A172 (cell line): ENCODE measurements at regions not wholly inside any gene's neighbourhood (a gene's known extent, or its start where the extent isn't known, plus 50 kb on each side); places are given as distances from the start of the nearest gene placed in this dataset.
"Not testable (repeated sequence)": the region's sequence is repeated elsewhere in the genome, so short reads cannot be mapped to it uniquely, and the experiment has no call there.

Experiments used
- DNase-seq: peaks from one replicate; pipeline ENCODE4 v3.0.0-alpha.2; 2015; ENCODE audit warnings: low spot score

GRCh38 chr6:167392631-167393316 is 67.9 kb downstream of the TTLL2 start:
- no peak for DNase-seq

- DNase-seq, result no peak
These were observed 68.8 kb downstream of the TTLL2 start for GRCh38 chr6:167393731-167394130.

DNA sequence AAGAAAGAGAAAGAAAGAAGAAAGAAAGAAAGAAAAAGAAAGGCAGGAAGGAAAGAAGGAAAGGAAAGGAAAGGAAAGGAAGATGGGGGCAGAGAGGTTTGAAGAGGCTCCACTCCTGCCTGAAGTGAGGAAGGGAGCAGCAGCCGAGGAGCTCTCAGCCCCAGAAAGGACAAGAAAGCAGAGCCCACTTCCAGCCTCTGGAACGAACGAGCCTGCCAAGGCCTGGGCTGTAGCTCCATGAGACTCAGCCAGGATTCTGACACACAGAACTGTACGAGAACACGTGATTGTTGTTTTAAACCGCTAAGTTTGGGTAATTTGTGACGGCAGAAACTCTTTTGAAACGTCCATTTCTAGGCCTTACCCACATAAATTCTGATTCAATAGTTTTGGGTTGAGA is 69.5 kb downstream of the TTLL2 start:
- no peak for DNase-seq

DNA sequence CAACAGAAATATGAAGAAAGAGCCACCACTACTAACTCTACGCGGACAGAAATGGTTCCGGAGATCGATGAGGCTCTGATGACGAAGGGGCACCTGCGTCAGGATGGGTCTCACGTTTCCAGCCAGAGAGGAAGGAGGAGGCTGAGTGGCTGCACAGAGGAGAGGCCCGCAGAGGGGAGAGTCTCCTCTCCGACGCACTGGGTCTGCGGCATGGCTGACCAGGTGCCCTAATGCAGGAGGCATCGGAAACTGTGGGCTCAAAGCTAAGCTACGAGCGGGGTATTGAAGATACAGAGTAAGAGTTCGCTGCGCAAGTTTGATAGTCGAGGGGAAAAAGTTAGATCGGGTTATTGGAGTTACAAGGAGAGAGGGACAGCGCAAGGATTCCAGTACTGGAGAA is 69.9 kb downstream of the TTLL2 start:
- DNase-seq, result no peak

- no peak for DNase-seq
These were observed 71.3 kb downstream of the TTLL2 start for GRCh38 chr6:167396068-167396658.

DNA sequence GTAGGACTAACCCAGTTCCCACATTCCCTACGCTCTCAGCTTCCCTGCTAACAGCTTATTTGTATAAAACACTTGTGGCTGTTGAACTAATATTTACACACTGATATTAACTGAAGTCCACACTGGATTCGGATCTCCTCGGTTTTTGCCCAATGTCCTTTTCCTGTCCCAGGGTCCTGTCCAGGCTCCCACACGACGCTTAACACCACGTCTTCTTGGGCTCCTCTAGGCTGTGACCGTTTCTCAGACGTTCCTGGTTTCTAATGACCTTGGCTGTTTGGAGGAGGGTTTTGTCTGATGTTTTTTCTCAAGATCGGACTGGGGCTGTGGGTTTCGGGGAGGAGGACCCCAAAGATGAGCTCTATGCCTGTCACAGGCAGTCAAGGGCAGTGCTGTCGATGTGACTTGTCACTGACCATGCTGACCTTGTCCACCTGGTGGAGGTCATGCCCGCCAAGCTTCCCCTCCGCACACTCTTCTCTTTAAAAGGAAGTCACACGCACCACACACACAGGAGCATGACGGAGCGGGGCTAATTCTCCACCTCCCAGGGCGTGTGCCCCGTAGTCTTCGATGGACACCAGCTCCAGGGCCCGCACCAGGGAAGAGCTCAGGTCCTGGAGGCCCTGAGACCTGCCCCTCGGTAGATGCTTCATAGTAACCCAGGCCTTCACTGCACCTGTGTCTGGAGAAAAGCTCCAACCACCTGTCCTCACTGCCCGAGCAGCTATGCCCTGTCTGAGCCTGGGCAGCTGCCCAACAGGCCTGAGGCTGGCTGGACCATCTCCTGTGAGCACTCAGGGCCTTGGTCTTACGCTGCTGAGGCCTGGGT is 72.0 kb downstream of the TTLL2 start:
- no peak for DNase-seq

DNA sequence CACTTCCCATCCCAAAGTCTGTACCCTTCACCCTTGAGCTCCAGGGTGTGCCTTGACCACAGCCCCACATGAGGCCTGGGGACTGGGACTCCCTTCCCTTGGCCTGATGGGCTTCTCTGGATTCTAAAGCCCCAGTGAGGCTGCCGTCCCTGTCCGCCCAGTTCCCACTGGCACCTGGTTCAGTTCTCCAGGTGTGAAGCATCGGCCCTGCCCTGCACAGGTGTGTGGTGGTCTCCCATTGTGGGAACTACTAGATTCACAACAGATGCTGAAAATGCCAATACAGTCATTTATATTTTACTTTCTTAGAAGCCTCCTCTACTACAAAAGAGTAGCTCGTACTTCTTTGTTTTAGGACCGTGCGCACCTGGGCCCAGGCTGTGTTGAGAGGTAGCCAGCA is 72.8 kb downstream of the TTLL2 start:
- DNase-seq, result no peak

DNA sequence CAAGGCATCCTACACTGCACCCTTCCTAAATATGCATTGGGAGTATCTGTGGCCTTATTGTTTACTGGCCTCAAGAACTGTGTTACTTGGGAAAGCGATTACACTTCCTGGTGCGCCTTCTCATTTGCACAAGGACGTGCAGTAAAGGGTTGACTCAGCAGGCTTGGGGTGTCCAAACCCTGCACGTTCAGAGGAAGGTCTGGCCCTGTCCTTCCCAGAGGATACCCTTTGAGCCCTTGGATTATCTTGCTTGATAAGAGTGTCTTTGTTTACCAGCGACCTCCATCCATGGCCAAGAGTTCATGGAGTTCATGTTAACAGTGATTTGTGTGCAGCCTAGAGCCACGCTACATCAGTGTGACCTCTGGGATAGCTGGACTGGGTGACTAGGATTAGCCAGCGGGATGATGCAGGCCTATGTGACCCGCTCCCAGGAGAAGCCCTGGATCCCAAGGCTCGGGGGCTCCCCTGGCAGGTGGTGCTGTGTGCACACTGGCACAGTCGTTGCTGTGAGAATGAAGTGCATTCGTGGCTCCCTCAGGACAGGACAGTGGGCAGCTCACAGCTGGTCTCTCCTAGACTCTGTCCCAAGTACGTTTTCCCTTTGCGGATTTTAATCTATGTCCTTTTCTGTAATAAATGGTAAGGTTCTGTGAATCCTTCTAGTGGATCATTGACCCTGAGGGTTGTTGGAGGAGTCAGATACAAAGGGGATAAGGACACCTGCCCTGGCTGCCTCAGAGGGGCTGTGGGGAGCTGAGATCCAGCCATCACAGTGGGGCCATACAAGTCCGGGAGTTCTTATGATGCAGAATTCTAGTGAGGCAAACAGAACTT is 73.5 kb downstream of the TTLL2 start:
- DNase-seq, result no peak

- DNase-seq, result no peak
These were observed 74.1 kb downstream of the TTLL2 start for GRCh38 chr6:167399051-167399387.

- no peak for DNase-seq
These were observed 74.7 kb downstream of the TTLL2 start for GRCh38 chr6:167399599-167399998.

DNA sequence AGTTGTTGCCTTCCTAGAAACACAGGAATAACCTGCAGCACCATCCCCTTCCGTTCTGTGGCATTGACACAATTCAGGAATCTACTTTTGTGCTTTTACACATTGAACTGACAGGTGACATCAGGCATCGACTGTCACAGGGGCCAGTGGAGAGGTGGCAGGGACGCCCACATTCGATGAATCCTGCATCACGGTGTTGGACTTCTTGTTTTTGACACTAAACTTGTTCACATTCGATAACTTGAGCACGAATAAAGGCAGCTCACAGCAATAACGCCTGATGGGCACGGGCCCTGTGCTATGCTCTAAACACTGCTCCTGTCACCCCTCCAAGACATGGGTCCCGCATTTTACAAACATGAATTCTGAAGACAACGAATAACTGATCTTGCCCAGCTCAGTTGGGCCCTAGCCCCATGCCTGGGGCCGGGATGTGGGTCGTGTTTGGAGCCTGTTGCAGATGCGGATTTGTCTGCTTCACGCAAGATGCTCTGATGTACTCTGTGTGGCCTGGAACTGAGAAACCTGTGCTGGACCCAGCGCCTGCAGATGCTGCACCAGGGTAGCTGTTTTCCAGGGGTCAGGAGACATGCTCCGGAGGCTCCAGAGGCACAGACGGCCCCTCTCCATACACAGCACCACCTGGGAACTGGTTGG is 75.7 kb downstream of the TTLL2 start:
- no peak for DNase-seq

- DNase-seq, result no peak
These were observed 76.8 kb downstream of the TTLL2 start for GRCh38 chr6:167401525-167402194.

GRCh38 chr6:167402195-167402686 is 77.4 kb downstream of the TTLL2 start:
- no peak for DNase-seq

DNA sequence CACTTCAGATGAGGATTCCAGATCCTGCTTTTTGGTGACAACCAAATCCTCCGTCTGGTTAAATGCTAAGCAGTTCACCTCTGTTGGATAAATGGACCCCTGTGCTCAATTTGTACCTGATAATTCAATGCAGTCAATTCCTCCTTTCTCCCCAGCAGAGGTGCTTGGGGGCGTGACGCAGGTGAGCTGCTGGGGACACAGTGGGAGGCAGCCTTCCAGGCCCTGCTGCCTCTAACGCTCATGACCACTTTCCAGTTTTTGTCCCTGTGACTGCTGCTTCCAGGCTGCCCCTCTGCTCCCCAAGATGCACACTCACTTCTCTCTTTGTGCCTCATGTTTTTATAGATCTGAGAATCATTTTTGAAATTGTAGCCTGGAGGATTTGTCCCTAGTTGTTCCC is 78.5 kb downstream of the TTLL2 start:
- no peak for DNase-seq

GRCh38 chr6:167404385-167405049 is 79.6 kb downstream of the TTLL2 start:
- no peak for DNase-seq

DNA sequence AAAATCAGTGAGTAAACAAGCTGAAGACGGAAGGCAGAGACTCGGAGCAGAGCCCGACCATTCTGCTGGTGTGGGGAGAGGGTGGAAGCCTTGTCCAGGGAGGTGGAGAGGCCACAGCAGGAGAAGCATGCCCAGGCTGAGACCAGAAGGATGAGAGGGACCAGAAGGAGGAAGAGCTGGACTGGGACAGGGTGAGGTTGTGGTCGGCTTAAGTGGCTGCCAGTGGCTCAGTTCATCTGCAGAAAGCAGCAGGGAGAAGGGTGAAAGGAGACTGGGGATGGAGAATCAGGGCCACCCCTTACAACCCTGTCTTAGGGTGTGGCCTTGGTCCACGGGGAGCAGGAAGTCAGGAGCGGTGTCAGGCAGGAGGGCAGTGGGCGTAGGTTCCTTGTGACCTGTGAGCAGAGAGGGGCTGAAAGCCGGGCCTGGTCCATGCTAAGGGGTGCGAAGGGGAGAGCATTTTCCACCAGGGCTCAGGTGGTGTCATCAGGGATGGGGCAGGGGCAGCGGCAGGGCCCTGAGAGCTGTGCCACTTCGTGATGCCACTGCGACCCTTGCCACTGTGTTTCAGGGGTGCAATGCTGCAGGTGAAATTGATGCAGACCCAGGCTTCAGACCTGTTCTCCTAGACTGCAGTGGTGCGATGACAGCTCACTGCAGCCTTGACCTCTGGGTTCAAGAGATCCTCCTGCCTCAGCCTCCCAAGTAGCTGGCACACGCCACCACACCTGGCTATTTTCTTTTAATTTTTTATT is 81.1 kb downstream of the TTLL2 start:
- no peak for DNase-seq

DNA sequence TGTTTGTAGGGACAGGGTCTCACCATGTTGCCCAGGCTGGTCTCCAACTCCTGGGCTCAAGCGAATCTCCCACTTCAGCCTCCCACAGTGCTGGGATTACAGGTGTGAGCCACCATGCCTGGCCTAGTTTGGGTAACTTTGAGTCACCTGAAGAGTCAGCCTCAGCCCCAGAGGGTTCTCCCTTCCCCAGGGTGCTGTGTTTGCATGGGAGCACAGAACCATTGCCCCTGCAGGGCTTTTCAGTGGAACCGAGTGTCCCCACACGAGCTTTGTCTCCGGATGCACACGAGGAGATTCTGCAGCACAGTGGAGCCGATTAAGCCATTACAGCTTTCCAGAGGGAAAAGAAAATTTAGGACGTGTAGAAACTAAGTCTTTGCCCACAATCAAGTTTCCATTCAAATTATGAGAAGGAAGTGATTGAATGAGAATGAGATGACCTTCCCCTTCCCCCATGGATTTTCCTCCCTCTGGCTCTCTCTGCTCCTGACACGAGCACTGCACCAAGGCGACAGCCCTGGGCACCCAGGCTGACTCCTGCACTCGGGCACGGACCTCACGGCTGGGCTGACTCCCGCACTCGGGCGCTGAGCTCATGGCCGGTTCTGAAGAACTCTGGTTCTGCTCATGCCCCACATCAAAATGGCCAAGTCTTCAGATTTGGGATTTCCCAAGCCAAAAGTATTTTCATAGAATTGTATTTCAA is 81.8 kb downstream of the TTLL2 start:
- not testable (repeated sequence) for DNase-seq

- no peak for DNase-seq
These were observed 82.6 kb downstream of the TTLL2 start for GRCh38 chr6:167407239-167408064.
